GM20000 (cell line): ENCODE measurements at regions not wholly inside any gene's neighbourhood (a gene's known extent, or its start where the extent isn't known, plus 50 kb on each side); places are given as distances from the start of the nearest gene placed in this dataset.
"Not testable (repeated sequence)": the region's sequence is repeated elsewhere in the genome, so short reads cannot be mapped to it uniquely, and the experiment has no call there.

Experiments used
- DNase-seq: peaks from one replicate; pipeline ENCODE4 v3.0.0; 2012; ENCODE audit warnings: low spot score
- TF ChIP-seq, protein P1 (sequence below): IDR thresholded peaks from 2 replicates; pipeline ENCODE4 v1.5.1; 2012; ENCODE audit warnings: mild to moderate bottlenecking, control low read depth; ENCODE audit errors: extremely low read depth, missing control alignments

DNA sequence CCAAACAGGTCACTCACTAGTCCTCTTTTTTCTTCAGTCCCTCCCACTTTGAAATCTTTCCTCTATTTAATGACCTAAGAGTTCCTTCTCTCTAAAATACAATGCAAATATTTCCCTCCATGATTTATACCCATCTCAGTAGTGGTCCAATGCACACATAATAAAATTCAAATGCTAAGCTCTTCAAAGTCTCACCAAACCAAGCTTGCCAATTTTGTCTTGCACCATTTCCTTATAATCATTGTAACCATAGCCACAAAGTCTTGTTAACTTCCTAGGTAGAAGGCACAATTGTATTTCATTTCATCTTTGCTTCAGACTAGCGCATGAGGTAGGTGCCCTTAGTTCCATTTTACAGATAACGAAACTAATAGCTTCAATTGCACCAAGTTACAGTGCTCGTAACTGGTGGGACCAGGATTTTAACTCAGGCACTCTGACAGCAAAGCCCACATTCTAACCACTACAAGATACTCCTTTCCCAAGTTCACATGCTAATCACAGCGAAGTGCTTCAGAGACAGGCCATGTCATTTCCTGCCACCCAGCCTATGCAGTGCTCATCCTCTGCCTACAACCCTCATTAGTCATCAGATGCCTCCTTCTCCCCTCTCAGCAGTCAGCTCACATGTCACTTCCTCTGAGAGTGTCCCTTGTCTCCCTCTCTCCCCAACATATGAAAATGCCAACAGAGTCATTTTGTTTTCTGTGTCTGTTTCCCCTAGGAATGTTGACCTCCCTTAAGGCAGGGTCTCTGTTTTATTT lies 66.9 kb upstream of the PPARGC1A start:
- TF ChIP-seq, protein P1, sequence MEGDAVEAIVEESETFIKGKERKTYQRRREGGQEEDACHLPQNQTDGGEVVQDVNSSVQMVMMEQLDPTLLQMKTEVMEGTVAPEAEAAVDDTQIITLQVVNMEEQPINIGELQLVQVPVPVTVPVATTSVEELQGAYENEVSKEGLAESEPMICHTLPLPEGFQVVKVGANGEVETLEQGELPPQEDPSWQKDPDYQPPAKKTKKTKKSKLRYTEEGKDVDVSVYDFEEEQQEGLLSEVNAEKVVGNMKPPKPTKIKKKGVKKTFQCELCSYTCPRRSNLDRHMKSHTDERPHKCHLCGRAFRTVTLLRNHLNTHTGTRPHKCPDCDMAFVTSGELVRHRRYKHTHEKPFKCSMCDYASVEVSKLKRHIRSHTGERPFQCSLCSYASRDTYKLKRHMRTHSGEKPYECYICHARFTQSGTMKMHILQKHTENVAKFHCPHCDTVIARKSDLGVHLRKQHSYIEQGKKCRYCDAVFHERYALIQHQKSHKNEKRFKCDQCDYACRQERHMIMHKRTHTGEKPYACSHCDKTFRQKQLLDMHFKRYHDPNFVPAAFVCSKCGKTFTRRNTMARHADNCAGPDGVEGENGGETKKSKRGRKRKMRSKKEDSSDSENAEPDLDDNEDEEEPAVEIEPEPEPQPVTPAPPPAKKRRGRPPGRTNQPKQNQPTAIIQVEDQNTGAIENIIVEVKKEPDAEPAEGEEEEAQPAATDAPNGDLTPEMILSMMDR, result no peak
- DNase-seq, result no peak

DNA sequence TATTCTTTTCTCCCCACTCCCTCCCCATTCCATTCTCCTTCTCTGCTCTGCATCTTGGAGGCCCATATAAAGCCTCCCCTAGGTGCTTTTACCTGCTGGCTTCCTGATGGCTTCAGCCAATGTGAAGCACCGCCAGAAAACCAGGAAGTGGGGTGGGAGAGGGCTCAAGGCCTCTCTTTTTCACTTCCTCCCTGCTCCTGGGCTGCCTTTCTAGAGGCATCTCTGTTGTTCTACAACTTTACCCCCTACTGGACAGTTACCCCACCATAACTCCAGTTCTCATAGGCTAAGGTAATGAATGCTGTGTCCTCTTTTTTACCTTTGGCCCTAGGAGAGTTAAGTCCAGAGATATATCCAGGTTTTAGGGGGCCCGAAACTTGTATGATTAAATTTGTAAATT lies 62.4 kb upstream of the PPARGC1A start:
- no peak for DNase-seq
- TF ChIP-seq, protein P1, result no peak

DNA sequence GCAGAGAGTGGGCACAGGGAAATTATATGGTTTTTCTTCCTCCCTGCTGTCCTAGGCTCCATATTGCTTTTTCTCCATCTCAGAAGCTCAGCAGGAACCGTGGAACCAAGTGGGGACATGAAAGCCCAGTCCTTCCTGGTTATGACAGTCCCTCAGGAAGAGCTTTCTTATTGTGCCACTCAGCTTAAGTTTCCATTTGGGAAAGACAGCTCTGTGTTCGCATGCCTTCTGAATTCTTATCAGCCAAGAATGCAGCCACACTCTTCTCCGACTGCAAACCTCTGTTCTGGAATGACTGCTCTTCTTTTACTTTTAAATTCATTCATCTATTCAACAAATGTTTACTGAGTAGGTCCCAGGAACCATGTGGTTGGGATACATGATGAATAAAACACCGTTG lies 58.0 kb upstream of the PPARGC1A start:
- DNase-seq, result no peak
- TF ChIP-seq, protein P1, result no peak

DNA sequence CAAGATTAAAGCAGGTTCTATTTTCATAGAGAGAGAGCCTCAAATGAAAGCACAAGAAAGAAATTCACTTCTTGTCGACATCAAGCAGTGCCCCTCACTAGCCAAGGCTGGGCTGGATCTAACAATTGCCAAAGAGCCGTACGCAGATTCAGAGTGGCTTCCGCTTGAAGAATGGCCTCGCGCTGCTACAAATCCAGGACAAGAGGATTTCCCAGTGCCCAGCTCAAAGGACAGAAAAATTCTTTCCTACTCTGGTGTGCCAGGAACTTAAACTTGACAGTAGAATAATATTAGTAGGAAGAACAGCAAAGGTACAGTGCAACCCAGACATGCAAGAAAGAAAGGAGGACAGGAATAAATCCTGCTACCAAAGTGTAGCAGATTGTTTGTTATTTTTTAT lies 56.5 kb upstream of the PPARGC1A start:
- TF ChIP-seq, protein P1, result no peak
- no peak for DNase-seq

DNA sequence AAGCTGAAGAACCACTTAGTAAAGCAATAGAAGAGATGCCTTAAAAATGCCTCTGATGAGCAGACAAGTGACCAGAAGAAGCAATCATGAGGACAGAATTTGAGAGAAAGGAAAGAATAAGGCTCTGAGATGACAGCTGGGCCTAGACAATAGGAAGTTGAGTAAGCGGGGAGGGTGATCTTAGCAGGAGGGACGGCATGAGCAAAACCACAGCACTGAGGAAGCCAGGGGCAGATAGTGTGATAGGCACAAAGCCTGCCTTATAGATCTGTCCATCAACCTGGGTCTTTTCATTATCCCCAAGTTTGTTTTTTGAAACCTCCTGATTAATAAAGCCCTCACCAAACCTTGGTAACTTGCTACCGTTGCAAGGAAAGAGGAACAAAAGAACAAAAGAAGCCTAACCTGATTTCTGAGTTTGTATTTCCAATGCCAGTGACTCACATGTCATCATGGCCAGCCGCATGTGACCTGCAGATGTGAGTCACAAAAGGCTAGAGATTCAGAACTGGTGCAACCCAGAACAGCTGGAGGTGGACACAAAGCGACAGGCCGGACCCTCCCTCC lies 55.7 kb upstream of the PPARGC1A start:
- DNase-seq, result no peak
- TF ChIP-seq, protein P1, result no peak

DNA sequence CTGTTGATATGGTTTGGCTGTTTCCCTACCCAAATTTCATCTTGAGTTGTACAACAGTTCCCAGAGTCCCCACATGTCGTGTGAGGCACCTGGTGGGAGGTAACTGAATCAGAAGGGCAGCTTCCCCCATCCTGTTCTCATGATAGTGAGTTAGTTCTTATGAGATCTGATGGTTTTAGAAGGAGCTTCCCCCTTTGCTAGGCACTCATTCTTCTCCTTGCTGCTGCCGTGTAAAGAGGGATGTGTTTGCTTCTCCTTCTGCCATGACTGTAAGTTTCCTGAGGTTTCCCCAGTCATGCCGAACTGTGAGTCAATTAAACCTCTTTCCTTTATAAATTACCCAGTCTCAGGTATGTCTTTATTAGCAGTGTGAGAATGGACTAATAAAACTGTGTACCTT lies 54.7 kb upstream of the PPARGC1A start:
- not testable (repeated sequence) for DNase-seq

DNA sequence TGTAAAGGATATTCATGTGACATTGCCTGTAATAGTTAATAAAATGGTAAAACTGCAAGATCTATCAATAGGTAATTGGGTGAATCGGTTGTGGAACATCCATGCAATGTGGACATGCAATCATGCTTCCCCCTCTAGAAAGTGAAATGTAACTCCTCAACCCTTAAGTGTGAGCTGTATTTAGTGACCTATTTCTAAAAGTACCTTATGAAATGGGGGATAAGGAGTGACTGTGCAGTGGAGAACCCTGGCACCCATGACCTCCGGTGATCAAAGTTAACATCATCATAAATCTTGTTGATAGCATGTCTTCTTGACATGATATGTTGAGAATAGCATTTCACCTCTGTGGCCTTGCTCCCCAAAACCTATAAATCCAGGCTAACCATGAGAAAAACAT lies 53.6 kb upstream of the PPARGC1A start:
- DNase-seq, result no peak
- TF ChIP-seq, protein P1, result no peak

DNA sequence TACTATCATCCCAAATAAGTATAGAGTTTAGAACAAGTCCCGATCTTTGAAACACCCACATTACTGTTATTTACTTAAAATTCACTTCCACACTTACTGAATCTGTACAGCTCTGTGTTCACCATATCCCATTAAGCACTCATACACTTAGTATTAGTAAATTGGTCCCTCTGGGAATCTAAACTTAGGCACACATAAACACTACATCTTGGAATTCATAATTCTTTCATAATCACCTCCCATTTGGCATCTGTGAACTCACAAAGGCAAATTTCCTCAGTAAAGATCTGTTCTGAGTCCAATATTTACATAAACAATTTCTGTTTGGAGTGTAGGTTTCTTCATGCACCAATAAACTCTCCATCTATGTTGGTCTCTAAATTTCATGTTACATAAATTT lies 52.6 kb upstream of the PPARGC1A start:
- TF ChIP-seq, protein P1, result no peak
- no peak for DNase-seq
